GM12874 (cell line): ENCODE measurements at regions not wholly inside any gene's neighbourhood (a gene's known extent, or its start where the extent isn't known, plus 50 kb on each side); places are given as distances from the start of the nearest gene placed in this dataset.

Experiments used
- TF ChIP-seq, protein P1 (sequence below): IDR thresholded peaks from 2 replicates; pipeline ENCODE4 v1.5.1; 2011; ENCODE audit warnings: low read depth, mild to moderate bottlenecking, control low read depth, low read length, moderate library complexity; ENCODE audit not compliant: insufficient read depth

DNA sequence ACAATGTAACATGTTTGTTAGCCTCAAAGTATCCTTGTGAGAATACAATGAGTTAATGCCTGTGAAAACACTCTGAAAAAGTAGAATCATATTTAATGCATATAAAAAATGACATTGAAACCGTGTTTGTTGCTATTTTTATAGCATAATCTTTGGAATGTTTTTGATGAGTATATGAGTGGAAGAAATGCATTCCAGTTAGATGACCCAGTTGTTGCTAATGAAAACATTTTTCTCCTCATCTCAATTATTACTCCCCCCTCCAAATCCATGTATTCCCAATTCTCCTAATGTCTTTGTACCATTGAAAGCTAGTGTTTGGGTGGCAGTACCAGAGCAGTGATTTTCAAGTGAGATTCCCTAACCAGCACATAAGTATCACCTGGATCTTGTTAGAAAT is 67.1 kb upstream of the DSEL start:
- TF ChIP-seq, protein P1, sequence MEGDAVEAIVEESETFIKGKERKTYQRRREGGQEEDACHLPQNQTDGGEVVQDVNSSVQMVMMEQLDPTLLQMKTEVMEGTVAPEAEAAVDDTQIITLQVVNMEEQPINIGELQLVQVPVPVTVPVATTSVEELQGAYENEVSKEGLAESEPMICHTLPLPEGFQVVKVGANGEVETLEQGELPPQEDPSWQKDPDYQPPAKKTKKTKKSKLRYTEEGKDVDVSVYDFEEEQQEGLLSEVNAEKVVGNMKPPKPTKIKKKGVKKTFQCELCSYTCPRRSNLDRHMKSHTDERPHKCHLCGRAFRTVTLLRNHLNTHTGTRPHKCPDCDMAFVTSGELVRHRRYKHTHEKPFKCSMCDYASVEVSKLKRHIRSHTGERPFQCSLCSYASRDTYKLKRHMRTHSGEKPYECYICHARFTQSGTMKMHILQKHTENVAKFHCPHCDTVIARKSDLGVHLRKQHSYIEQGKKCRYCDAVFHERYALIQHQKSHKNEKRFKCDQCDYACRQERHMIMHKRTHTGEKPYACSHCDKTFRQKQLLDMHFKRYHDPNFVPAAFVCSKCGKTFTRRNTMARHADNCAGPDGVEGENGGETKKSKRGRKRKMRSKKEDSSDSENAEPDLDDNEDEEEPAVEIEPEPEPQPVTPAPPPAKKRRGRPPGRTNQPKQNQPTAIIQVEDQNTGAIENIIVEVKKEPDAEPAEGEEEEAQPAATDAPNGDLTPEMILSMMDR: no peak

DNA sequence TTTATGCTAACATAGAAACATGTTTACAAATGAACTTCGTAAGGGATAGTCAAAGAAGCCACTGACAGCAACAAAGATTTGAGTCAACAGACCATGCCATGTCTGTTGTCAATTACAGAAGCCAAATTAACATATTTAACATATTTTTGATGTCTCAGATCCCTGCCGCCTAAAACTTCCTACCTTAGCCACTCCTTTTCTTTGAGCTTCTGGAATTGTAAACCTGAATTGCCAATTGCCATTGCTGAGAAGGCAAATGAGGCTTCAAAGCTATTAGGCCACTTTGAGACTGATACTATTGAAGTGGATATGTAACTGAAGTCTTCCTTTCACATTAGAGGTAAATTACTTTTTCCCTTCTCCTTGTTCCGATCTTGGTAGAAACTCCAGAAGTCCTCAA is 66.0 kb upstream of the DSEL start:
- TF ChIP-seq, protein P1: no peak

DNA sequence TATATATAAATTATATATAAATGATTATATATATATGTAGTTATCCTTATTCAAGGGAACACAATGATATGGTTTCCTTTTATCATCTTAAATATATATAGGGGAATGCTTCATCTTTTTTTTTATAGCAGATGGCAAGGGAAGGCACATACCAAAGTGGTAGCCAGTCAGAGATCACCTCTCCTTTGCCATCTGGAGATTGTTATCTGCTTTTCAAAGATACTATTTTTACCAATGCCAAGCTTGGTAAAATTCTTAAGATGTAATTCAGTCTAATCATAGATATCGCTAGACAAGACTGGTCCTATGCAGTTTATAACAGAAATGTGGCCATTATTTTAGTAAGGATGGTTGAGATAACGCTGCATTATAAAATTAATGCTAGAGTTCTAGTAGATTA is 64.7 kb upstream of the DSEL start:
- TF ChIP-seq, protein P1: no peak

DNA sequence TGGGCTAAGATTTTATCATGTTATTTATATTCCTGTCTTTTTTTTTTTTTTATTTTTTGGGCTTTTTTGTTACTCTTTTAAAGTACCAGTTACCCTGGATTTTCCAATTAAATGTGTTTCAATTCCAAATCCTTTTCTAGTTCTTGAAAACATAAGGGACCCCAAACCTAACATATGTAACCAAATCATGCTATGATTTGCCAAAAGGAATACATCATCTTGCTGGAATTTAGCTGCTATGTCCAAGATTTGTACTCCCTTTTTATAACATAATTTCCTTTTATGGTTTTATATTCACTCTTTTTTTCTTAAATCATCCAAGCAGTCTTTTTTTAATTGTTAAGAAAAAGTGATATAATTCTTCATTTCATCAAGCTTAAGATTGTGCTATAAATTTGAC is 60.9 kb upstream of the DSEL start:
- TF ChIP-seq, protein P1: no peak

- TF ChIP-seq, protein P1: no peak
Measured at GRCh38 chr18:67574749-67575148, 58.2 kb upstream of the DSEL start.

- TF ChIP-seq, protein P1: no peak
Measured at GRCh38 chr18:67568166-67568565, 51.6 kb upstream of the DSEL start.
